Esophagus squamous epithelium (tissue), 5 donors: ENCODE measurements at regions not wholly inside any gene's neighbourhood (a gene's known extent, or its start where the extent isn't known, plus 50 kb on each side); places are given as distances from the start of the nearest gene placed in this dataset.

ENCODE experiments used
- DNase-seq: peaks from one replicate; lab custom pipeline; 2025; lab: John Stamatoyannopoulos, UW
- H3K27ac ChIP-seq, 4 donors: fragments of 200-600 bp; sonication (generic); one replicate each; pipeline ENCODE4 v1.5.1; 2016 to 2019; ENCODE audit warnings: mild to moderate bottlenecking in 1 of 4
- H3K27me3 ChIP-seq, 4 donors: fragments of 200-600 bp; sonication (generic); 1 replicate in 3 of 4; 2 replicates in 1 of 4; pipeline versions ENCODE4 v1.5.1 to v1.6.0; 2017 to 2021; ENCODE audit warnings: antibody characterized with exemption in 1 of 4
- H3K36me3 ChIP-seq, 3 donors: fragments of 200-600 bp; sonication (generic); one replicate each; pipeline ENCODE4 v1.5.1; 2016 to 2019
- H3K4me1 ChIP-seq, 3 donors: fragments of 200-600 bp; sonication (generic); one replicate each; pipeline ENCODE4 v1.5.1; 2017 to 2019
- H3K4me3 ChIP-seq, 4 donors: fragments of 200-600 bp; sonication (generic); 1 replicate in 3 of 4; 2 replicates in 1 of 4; pipeline ENCODE4 v1.5.1; 2016 to 2019; ENCODE audit warnings: mild to moderate bottlenecking in 2 of 4, moderate library complexity in 1 of 4
- H3K9me3 ChIP-seq, 3 donors: fragments of 200-600 bp; sonication (generic); one replicate each; pipeline ENCODE4 v1.5.1; 2016 to 2019
- POLR2A ChIP-seq, 4 donors: fragments of 450-650 bp; IDR thresholded peaks; one replicate each; pipeline ENCODE4 v1.6.1; 2017; ENCODE audit warnings: antibody characterized with exemption in 4 of 4, mild to moderate bottlenecking in 4 of 4, moderate library complexity in 3 of 4
- WGBS, 2 donors: methylation state at CpG; one replicate each; pipeline ENCODE4 v1.1.5; 2018; 5-methylcytosine and 5-hydroxymethylcytosine counted together
- intact Hi-C: fragments of 100-400 bp; cut with DNase I; formaldehyde crosslinking; loops from one replicate; pipeline ENCODE4 v1.15.0; 2022
- TF ChIP-seq, protein P1 (sequence below), 6 experiments: fragments of 450-650 bp in 4 of 6; fragments of 200-600 bp in 2 of 6; sonication (generic) in 2 of 6; IDR thresholded peaks; one replicate each; pipeline ENCODE4 v1.5.1; 2016 to 2019; ENCODE audit warnings: antibody characterized with exemption in 6 of 6, mild to moderate bottlenecking in 4 of 6, moderate library complexity in 4 of 6
- donor health status: DM: yes; HTN: yes; CAD: no.

DNA sequence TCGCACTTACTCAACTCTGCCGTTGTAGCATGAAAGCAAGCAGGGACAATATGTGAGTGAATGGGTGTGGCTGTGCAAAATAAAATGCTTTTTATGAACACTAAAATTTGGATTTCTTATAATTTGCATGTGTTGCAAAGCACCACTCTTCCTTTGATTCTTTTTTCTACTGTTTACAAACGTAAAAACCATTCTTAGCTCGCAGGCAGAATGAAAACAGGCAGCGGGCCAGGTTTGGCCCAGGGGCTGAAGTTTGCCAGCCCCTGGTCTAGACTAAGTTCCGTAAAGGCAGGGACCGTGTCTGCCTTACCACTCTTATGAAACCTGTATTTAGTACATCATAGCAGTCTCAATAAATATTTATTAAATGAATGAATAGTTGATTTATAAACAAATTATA is 83.7 kb upstream of the SPATS2L start:
- Histone ChIP-seq H3K27ac (peak overlapping the region in 1 of 4 donors; percentile 14), H3K4me1 (peaks cover 0 to 14% (median 8%) of the 10 kb centered on the region in 3 donors), H3K27me3 (no peaks in the 10 kb centered on the region), H3K4me3 (no peak overlapping the region), H3K9me3 (no peaks in the 10 kb centered on the region), H3K36me3 (no peaks in the 10 kb centered on the region)
- TF ChIP-seq, protein P1, sequence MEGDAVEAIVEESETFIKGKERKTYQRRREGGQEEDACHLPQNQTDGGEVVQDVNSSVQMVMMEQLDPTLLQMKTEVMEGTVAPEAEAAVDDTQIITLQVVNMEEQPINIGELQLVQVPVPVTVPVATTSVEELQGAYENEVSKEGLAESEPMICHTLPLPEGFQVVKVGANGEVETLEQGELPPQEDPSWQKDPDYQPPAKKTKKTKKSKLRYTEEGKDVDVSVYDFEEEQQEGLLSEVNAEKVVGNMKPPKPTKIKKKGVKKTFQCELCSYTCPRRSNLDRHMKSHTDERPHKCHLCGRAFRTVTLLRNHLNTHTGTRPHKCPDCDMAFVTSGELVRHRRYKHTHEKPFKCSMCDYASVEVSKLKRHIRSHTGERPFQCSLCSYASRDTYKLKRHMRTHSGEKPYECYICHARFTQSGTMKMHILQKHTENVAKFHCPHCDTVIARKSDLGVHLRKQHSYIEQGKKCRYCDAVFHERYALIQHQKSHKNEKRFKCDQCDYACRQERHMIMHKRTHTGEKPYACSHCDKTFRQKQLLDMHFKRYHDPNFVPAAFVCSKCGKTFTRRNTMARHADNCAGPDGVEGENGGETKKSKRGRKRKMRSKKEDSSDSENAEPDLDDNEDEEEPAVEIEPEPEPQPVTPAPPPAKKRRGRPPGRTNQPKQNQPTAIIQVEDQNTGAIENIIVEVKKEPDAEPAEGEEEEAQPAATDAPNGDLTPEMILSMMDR (IDR thresholded peaks at IDR 0.05) = no peak
- no peak for TF ChIP-seq POLR2A (IDR thresholded peaks at IDR 0.05)
- intact Hi-C loops = no loop called here
- WGBS, 2 donors = 57 to 65% methylated on average over 7 of the region's 7 CpGs
- no peak for DNase-seq

DNA sequence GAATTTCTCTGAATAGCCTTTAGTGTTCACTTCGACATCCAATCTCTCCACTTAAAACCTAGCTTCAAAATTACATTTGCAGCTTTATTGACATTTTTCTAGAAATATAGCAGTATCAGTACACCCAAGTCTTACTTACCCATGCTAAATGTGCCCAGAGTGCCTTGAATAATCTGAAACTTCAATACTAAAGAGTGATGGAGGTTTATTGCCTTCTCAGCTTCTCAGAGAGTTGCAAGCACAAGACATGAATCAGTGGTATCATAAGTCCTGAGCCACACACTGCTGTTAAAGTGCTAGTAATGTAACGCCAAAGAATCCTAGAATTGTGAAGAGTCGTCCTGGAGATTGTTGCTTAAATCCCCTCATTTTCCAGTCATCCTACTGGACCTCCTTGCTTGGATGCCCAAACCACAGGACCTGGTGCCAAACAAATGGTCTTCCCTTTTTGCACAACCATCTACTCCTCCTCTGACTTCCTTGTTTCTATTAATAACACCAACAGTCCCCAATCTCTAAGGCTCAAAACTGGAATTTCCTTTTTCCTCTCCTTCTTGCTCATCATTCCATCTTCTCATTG is 83.2 kb upstream of the SPATS2L start:
- DNase-seq = no peak
- Histone ChIP-seq H3K4me1 (peaks cover 0 to 14% (median 8%) of the 10 kb centered on the region in 3 donors), H3K36me3 (no peaks in the 10 kb centered on the region), H3K4me3 (no peak overlapping the region), H3K27me3 (no peaks in the 10 kb centered on the region), H3K9me3 (no peaks in the 10 kb centered on the region), H3K27ac (peak overlapping the region in 1 of 4 donors; percentile 14)
- TF ChIP-seq, protein P1 (IDR thresholded peaks at IDR 0.05) = no peak
- no peak for TF ChIP-seq POLR2A (IDR thresholded peaks at IDR 0.05)
- WGBS, 2 donors = 69 to 73% methylated on average over 3 of the region's 3 CpGs
- intact Hi-C loops = no loop called here

DNA sequence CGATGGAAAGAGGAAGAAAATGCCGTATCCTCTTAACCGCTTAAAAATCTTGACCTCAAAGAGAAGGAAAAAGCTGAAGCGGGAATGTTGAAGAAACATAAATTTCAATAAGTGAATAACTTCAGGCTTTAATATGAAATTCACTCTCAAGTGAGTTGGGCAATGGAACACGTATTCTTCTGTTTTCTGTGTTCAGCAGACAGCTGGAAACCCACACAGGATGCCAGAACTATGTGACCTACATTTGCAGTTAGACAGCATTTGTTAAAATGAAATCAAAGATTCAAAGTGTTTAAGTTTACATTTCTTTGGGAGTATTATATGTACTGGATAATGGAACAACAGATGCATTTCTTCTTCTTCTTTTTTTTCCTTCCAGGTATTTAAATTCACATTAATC is 80.5 kb upstream of the SPATS2L start:
- 70 to 76% methylated on average over 5 of the region's 5 CpGs for WGBS, 2 donors
- no peaks in the 10 kb centered on the region for H3K9me3 ChIP-seq
- H3K36me3 ChIP-seq = no peaks in the 10 kb centered on the region
- DNase-seq = no peak
- peaks cover 0 to 14% (median 8%) of the 10 kb centered on the region in 3 donors for H3K4me1 ChIP-seq
- H3K27ac ChIP-seq = no peak overlapping the region
- H3K27me3 ChIP-seq = no peaks in the 10 kb centered on the region
- TF ChIP-seq, protein P1 (IDR thresholded peaks at IDR 0.05) = no peak
- no peak for TF ChIP-seq POLR2A (IDR thresholded peaks at IDR 0.05)
- intact Hi-C loops = no loop called here
- H3K4me3 ChIP-seq = no peak overlapping the region

DNA sequence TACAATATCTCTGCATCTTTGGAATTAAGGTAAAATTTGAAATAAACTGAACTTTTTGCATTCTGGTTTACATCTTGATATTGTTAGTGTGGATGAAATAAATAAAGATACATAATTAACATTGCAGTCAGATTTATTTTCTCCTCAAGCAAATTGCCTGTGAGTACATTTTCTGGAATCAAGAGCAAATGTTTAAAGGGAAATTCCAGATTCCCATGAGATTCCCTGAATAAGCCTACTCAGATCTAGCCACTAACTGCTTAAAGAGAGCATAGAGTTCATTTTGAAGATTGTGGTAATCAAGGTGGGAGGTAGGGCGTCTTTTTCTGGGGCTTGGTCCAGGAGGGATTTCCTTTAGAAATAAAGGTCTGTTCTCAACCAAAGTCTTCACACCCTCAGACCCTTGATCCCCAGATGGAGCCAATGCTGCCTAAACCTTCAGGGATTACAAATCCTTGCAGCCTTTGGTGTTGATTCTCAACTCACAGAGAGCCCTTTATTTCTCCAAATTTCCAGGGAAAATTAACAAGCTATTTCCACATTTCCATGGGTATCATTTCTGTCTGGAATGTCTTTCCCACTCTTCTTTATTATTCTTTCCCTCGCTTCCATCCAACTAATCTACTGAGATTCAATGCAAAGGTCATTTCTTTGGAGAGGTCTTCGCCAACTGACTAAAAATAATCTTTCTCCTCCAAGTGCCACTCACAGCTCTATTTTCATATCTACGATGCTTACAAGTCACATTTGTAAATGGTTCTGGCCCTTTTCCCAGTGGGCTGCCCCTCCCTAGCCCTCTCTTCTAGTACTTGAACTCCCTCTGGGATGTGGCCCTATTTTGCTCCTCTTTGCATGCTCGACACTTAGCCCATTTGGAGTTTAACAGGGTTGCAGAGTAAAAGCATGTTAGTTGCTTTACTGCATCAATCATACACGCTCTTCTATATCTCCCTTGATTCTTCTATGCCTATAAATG is 79.8 kb upstream of the SPATS2L start:
- Histone ChIP-seq H3K27ac (no peak overlapping the region), H3K4me3 (no peak overlapping the region), H3K27me3 (no peaks in the 10 kb centered on the region), H3K36me3 (no peaks in the 10 kb centered on the region), H3K9me3 (no peaks in the 10 kb centered on the region), H3K4me1 (peaks cover 0 to 14% (median 8%) of the 10 kb centered on the region in 3 donors)
- 60 to 74% methylated on average over 6 of the region's 6 CpGs for WGBS, 2 donors
- no peak for TF ChIP-seq POLR2A (IDR thresholded peaks at IDR 0.05)
- TF ChIP-seq, protein P1 (IDR thresholded peaks at IDR 0.05) = no peak
- DNase-seq = no peak
- intact Hi-C loops = no loop called here

DNA sequence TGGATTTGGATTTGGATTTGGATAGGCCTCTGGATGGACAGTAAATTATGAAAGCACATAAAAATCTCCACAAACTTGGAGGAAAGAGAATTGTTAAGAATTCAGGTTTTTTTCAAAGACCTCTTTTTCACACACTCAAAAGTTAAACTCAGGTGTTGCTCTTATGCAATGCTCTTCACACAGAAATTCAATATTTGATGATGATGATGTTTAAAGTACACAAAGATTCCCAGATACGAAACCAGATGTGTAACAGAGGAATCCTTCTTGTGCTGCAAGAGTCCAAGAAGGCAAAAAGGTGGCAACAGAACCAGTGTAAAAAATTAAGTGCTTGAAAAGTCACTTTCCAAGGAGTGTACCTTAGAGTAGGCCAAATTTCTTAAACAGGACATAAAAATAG is 75.8 kb upstream of the SPATS2L start:
- H3K4me3 ChIP-seq = no peak overlapping the region
- no peaks in the 10 kb centered on the region for H3K9me3 ChIP-seq
- TF ChIP-seq, protein P1 (IDR thresholded peaks at IDR 0.05) = no peak
- TF ChIP-seq POLR2A (IDR thresholded peaks at IDR 0.05) = no peak
- intact Hi-C loops = no loop called here
- H3K4me1 ChIP-seq = peaks cover 0 to 11% (median 8%) of the 10 kb centered on the region in 3 donors
- H3K27me3 ChIP-seq = no peaks in the 10 kb centered on the region
- DNase-seq = no peak
- H3K27ac ChIP-seq = no peak overlapping the region
- H3K36me3 ChIP-seq = no peaks in the 10 kb centered on the region
- 60 to 82% methylated on average over 1 of the region's 1 CpG for WGBS, 2 donors
